HG03575 (cell line): ENCODE measurements at regions not wholly inside any gene's neighbourhood (a gene's known extent, or its start where the extent isn't known, plus 50 kb on each side); places are given as distances from the start of the nearest gene placed in this dataset.

ENCODE experiments used
- ATAC-seq: cut with Tn5 transposase; IDR thresholded peaks from one replicate; pipeline ENCODE4 v1.9.1; 2021; ENCODE audit not compliant: unreplicated experiment, insufficient number of reproducible peaks, low FRiP score; ENCODE audit errors: extremely low read depth

DNA sequence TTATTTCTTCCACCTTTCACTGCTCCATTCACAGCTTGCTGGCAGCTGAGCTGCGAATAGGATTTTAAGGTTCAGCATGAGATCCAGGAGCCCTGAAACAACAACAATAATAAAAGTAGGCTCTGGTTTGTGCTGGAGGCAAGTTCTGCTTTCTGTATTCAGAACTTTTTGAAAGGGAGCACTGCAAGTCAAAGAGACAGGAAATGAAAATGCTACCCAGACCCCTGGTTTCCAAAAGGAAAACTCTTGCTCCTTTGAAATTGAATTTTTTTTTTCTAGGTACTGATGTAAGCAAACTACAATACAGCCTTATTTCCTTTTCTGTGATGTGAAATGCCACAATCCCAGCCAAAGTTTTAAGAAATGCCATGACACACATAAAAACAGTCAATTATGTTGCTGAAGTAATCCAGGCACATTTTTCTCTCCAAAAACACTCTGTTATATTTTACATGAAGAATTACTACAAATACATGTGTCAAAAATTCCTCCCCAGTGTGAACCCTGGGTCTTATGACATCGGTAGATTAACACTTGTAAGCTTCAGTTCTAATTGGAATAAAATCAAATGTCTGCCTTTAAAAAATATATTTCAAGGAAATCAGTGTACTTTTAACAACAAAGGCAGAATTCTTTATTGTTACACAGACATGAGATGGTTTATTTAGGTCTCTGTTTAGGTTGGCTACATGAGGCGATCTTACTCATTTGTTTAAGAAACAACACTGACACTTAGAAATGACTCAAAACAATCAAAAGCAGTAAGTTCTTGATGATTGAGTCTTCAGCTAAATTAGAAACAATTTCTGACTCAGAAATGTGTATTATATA lies 656.7 kb downstream of the EPHA7 start:
- no peak for ATAC-seq

DNA sequence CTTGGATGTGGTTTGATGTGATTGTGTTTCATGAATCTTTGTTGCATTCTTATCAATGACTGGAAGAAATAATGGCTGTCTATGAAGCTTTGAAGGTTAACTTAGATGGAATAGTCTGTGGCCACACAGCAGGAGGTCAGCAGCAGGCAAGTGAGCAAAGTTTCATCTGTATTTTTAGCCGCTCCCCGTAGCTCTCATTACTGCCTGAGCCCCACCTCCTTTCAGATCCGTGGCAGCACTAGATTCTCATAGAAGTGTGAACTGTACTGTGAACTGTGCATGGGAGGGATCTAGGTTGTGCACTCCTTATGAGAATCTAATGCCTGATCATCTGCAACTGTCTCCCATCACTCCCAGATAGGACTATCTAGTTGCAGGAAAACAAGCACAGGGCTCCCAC lies 660.2 kb downstream of the EPHA7 start:
- ATAC-seq = no peak

DNA sequence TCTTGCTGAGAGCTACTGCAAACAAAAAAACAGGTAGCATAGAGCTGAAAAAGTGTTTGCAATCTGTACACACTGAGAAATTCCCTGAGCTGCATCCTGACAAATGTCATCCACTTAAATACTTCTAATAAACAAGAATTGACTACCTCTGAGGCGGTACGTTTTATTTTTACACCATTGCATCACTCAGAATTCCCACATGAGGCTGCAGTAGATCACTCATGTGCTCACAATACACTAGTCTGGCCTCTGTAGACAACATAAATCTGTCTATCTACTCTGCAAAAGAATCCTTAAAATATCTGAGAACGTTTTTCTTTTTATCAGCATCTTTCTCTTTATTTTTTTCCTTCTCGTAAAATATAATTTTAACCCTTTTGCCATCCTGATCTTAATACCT lies 661.4 kb downstream of the EPHA7 start:
- ATAC-seq = no peak

DNA sequence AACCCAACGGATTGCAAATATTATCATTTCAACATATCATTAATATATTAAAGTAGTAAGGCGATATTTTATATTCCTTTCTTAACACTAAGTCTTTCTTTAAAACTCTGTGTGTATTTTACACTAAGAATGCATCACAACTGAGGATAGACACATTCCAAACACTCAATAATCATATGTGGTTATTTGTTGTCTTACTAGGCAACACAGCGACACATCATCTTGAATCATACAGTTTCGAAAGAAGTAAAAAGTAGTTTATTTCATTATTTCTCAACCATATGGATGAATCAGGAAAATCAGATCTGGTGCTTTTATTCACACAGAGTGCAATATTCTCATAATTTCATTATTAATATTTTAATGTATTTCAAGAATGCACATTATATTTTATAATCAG lies 662.4 kb downstream of the EPHA7 start:
- ATAC-seq = no peak

DNA sequence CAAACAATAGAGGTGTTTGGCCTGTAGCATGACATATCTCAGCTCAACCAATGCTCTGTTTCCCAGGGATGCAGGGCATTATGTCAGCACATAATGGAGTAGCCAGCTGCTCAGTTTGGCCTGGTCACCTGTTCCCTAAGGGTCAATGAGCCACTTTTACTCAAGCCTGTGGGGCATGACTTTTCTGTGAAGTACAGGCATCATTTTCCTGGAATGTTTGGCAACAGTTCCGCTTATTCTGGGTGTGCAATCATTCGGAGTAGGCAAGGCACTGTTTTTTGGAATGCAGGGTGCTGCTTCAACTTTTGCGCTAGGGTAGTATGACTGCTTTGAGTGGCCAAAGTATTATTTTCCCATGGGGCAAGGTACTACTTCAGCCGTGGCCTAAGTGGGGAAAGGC lies 665.4 kb downstream of the EPHA7 start:
- no peak for ATAC-seq

DNA sequence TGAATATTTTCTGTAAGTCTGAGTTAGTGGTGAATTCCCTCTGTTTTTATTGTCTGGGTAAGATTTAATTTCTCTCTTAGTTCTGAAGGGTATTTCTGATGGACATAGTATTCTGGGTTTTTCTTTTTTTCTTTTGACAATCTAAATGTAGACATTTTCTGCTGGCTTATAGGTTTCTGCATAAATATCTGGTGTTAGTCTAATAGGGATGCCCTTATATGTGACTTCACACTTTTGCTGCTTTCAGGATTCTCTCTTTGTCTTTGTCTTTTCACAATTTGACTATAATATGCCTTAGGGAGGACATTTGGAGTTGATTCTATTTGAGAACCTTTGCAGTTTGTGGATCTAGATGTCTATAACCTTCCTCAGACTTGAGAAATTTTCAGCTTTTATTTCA lies 667.2 kb downstream of the EPHA7 start:
- no peak for ATAC-seq

DNA sequence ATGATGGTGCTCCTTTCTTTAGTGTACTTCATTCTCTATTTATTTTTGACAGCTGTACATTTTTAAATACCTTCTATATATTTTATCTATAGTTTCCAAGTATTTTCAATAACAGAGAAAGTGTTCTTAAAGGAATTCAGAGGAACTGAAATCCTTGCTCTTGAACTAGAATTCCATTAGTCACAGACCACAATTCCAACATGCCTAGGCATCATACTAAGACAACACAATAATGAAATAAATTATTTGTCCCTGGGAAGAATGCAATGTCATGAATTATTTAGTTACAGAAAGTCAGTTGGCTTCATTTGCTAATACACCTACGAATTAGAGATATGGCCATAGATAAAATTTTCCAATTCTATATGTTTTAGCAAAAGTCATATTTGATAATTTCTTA lies 671.2 kb downstream of the EPHA7 start:
- no peak for ATAC-seq

DNA sequence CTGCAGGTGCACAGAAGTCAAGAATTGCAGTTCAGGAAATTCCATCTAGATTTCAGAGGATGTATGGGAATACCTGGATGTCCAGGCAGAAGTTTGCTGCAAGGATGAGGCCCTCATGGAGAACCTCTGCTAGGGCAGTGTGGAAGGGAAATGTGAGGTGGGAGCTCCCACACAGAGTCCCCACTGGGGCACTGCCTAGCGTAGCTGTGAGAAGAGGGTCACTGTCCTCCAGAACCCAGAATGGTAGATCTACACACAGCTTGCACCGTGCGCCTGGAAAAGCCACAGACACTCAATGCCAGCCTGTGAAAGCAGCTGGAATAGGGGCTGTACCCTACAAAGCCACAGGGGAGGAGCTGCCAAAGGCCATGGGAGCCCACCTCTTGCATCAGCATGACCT lies 681.4 kb downstream of the EPHA7 start:
- ATAC-seq = no peak

DNA sequence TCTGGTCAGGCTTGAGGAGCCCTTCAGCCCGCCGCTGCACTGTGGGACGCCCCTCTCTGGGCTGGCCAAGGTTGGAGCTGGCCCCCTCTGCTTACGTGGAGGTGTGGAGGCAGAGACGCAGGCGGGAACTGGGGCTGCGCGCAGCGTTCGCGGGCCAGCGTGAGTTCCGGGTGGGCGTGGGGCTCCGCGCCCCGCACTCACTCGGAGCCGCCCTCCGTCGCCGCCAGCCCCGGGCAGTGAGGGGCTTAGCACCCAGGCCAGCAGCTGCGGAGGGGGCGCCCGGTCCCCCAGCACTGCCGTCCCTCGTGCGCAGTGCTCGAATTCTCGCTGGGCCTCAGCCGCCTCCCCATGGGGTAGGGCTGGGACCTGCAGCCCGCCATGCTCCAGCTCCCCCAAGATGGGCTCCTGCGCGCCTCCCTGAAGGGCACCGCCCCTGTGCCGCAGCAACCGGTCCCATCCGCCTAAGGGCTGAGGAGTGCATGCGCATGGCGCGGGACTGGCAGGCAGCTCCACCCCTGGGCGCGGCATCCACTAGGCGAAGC lies 695.9 kb downstream of the EPHA7 start:
- no peak for ATAC-seq

DNA sequence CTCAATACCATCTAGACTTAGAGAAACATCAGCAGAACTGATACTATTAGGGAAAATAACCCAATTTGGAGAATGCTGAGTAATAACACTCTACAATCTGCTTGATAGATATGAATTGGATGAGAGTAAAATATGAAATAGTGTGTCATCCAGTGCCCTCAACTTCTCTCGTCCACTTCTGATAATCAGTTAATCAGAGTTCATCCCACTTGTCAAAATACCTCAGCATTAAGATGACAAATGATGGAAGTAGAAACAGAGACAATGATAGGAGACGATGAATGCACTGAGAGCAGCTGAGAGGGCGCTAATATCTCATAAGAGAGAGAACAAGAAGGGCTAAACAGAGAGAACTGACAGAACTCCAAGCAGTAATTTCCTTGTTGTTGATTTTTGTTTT lies 699.6 kb downstream of the EPHA7 start:
- no peak for ATAC-seq

DNA sequence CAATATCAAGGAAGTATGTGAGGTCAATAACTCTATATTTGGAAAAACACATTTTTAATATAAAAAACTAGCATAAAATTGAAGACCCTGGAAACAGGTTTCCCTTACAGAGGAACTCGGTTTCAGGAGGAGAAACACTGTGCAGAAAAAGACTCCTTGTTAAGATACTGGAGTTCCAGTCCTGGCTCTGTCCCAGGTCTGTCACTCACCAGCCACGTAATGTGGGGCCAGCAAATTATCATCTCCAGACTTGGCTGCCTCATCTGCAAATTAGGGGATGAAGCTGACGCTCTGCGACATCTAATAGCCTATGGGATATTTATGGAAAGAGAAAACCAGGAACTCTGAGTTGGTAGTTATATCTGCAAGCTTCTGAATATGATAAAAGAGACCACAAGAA lies 702.7 kb downstream of the EPHA7 start:
- ATAC-seq = no peak

DNA sequence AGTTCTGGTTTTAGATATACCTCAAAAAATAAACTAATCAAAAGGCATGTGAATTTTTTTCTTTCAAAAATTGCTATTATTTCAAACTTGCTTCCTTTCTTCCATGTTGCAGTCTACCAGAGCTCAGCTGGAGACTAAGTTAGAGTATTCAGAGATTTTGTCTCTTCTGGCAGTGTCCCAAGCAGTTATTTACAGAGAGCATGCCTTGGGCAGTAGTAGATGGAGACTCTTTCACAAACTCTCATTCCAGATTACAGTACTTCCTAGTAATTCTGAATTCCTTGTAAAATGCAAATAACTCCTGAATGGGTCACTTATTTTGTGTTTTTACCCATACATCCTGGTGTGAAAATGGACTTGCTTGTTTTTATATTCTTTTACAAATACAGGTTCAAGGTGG lies 703.4 kb downstream of the EPHA7 start:
- ATAC-seq = no peak

DNA sequence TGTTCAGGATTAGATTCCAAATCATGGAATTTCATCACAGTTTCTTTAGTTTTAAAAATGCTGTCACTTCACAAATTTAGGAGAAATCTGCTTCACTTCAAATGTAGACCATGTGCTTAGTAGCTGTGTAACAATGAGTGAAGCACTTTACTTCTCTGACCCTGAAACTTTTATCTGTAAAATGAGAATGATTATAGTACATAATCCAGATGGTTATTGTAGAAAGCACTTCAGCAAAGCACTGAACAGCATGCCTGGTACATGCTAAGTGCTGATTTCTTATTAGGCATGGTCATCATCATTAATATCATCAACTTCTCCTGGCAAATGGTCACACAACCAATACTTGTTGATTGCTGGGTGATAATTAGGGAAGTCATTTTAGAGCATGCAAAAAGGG lies 705.0 kb downstream of the EPHA7 start:
- no peak for ATAC-seq

DNA sequence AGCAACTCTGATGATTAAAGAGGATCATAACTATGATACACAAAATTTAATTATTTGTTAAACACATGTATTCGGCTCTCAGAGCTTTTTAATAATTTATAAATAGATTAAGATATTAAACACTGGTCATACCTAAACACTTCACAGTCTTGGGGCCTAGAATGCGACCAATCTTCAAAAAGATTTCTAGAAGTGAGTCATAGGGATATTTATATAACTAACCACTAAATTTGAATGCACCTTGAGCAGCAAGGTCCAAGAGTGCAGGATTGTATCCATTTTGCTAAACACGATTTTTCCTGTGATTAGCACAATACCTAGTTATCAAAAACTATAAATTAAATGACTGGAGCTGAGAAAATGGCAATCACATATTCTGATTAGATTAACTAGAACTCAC lies 709.3 kb downstream of the EPHA7 start:
- peak; percentile 94 for ATAC-seq

DNA sequence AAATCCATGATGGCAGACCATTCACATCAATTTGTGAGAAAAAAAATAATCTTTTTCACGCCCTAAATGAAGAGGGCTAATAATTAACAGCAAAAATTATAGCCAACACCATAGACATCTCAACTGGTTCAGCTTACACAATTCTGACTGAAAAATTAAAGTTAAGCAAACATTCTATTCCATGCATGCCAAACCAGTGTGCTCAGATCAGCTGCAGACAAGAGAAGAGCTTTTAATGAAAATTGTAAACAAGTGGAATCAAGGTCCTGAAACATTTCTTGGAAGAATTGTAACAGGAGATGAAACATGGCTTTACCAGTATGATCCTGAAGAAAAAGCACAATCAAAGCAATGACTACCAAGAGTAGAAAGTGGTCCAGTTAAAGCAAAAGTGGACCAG lies 710.4 kb downstream of the EPHA7 start:
- ATAC-seq = no peak

DNA sequence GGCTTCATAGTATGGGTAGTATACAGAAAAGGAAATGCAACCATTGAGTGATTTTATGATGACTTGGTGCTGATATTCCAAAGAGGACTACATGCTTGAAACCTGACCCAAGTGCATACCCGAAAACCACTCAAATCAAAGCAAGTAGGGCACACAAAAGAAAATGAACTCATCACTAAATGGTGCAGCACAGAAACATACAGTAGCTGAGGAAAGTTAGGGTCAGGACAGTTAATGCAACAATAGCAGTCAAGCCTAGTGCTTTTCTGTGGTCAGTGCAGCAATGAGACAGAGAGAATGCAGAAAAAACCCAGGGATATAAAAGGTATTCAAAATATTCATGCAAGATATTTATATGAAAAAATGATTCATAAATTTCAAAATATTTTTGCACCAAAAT lies 711.1 kb downstream of the EPHA7 start:
- ATAC-seq = no peak

DNA sequence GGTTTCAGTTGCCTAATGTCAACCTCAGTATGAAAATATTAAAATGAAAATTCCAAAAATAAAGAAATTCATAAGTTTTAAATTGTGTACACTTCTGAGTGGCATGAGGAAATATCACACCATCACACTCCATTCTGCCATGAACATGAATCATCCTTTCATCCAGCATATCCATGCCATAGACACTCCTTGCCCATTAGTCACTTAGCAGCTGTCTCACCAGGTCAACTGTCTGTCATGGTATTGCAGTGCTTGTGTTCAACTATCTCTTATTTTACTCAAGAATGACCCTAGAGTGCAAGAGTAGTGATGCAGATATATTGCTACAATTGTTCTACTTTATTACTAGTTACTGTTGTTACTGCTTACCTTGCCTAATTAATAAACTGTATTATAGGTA lies 712.4 kb downstream of the EPHA7 start:
- ATAC-seq = no peak

DNA sequence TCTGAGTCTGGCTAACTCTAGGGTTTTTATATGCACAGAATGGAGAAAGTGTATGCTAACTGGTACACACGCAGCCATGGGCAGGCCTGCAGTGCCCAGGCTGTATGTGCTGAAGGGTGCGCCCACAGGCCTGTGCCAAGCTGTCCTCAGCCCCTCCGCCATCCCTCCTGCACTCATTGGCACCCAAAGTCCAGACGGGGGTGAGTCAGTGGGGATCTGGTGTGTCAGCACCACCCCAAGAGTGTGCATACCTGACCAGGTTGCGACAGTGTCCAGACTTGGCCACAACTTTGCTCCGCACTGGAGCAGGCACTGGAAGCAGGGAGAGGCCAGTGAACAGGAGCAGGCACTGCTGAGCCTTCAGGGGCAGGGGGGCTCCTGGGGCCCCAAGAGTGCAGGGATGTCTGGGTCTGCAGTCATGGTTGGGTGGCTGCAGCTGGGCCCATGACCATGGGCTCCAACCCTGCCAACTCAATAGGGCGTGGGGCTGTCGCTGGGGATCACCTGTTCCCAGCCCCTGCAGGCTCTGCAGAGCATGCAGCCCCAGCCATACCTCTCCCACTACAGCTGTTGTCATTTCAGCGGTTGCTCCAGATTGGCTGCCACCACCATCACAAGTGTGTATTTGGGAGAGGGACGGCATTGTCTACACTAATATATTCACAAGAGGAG lies 717.8 kb downstream of the EPHA7 start:
- ATAC-seq = no peak

DNA sequence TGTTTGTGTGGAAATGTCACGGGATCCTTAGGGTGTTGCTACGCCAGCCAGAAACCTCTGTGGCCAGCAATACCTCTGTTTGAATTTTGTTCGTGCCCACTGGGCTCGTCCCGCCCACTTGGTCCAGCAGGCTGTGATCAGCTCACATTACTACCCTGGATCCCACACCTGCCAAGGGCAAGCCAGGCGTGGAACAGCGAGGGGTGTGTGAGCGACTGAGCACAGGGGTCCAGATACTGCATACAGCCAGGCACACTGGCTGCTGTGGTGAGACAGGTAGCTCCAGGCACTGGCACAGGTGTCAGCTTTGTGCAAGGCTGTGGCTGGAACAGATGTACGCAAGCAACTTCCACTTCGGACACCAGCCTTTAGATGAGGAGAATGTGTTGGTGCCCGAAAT lies 718.9 kb downstream of the EPHA7 start:
- ATAC-seq = no peak

DNA sequence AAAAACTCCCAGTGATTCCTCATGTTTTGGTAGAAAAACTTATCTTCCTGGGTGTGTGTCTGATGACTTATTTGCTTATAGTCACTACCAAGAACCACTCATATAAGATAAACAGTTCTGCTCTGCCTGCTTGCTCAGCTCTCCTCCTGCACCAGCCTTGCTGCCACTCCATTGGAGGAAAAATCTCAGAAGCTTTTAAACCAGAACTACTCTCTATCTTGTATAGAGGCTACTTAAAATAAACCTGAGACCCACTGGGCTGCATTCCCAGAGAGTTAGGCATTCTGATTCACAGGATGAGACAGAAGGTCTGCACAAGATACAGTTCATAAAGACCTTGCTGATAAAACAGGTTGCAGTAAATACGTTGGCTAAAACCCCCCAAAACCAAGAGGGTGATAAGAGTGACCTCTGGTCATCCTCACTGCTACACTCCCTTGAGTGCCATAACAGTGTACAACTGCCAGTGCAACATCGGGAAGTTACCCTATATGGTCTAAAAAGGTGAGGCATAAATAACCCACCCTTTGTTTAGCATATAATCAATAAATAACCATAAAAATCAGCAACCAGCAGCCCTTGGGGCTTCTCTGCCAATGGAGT lies 728.3 kb downstream of the EPHA7 start:
- ATAC-seq = no peak
